Fibroblast of pulmonary artery (primary cell): ENCODE measurements at regions not wholly inside any gene's neighbourhood (a gene's known extent, or its start where the extent isn't known, plus 50 kb on each side); places are given as distances from the start of the nearest gene placed in this dataset.

ENCODE experiments used
- DNase-seq: peaks from one replicate; pipeline ENCODE4 v3.0.0-alpha.2; 2010; ENCODE audit warnings: low read depth
- H3K4me3 ChIP-seq: replicated peaks from 2 replicates; pipeline ENCODE4 v1.5.1; 2011; ENCODE audit warnings: low read depth, mild to moderate bottlenecking, control low read depth, low read length, moderate library complexity
- CTCF ChIP-seq: IDR thresholded peaks from 2 replicates; pipeline ENCODE4 v1.5.1; 2011; ENCODE audit warnings: mild to moderate bottlenecking, control low read depth, low read length, inconsistent platforms; ENCODE audit errors: missing control alignments

DNA sequence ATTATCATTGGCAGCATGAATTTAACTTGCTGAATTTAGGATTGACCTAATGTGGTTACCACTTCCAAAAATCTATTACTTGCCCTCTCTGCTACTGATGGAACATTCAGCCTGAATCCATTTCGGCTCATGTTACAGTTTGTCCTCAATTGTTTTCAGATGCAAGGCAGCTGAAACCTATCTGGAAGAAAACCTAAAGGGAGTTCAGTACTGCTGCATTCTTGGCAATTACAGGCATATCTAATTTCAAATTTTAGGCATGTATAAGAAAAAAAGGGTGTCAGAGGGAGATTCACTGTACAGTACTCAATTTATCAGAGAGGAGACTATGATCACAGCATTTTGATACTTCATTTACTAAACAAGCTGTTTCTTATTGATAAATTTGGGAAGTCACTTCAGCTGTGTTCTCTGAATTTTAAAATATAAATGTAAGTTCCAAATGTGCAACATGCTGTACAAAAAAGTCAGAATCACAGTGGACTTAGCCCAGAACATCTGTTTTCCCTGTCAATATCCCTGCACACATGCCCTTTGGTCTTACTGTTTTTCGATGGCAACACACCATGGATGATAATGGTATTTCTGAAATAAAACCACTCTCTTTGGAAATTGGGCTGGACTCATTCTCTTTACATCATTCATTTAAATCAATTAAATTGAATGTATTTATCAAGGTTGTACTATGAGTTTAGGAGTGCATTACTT lies 651.6 kb upstream of the ADGRL4 start:
- TF ChIP-seq CTCF: no peak
- H3K4me3 ChIP-seq: no peak overlapping the region
- DNase-seq: peak; percentile 9

GRCh38 chr1:79655876-79656275 lies 649.3 kb upstream of the ADGRL4 start:
- H3K4me3 ChIP-seq: no peak overlapping the region
- TF ChIP-seq CTCF: no peak
- no peak for DNase-seq

GRCh38 chr1:79652426-79652825 lies 645.9 kb upstream of the ADGRL4 start:
- no peak for TF ChIP-seq CTCF
- DNase-seq: no peak
- H3K4me3 ChIP-seq: no peak overlapping the region

- no peak for DNase-seq
- no peak for TF ChIP-seq CTCF
- no peak overlapping the region for H3K4me3 ChIP-seq
Measured at GRCh38 chr1:79648126-79648525, 641.6 kb upstream of the ADGRL4 start.

GRCh38 chr1:79646880-79647279 lies 640.4 kb upstream of the ADGRL4 start:
- no peak for TF ChIP-seq CTCF

GRCh38 chr1:79638382-79638781 lies 631.9 kb upstream of the ADGRL4 start:
- no peak for DNase-seq
- H3K4me3 ChIP-seq: no peak overlapping the region
- no peak for TF ChIP-seq CTCF

More at GRCh38 chr1:79646880-79647279, 640.4 kb upstream of the ADGRL4 start:
- DNase-seq: no peak
- H3K4me3 ChIP-seq: no peak overlapping the region

DNA sequence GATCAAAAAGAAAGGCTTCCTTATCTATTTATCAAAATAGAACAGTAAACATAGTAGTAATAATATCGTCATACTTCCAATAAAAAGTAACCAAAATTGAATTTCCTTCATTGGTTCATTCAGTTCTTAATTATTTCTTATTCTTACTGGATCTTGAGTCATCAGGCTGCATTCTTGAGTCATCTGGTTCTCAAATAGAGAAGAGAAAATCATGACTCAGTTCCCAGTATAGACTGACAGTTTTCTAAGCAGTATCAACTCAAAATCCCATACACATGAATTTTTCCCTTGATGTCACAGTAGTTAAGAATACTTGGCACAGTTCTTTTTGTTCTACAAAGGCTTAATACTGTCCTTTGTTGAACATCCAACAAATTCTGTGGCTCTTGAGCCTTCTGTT lies 626.9 kb upstream of the ADGRL4 start:
- DNase-seq: peak; percentile 61
- TF ChIP-seq CTCF: no peak

More for the DNA sequence above, 626.9 kb upstream of the ADGRL4 start:
- no peak overlapping the region for H3K4me3 ChIP-seq
